ENCODE measurements at regions not wholly inside any gene's neighbourhood (a gene's known extent, or its start where the extent isn't known, plus 50 kb on each side); places are given as distances from the start of the nearest gene placed in this dataset.

- H3K4me1 Mint-ChIP-seq (ENCODE audit: low read depth), result no peaks in the 10 kb centered on the region
- no peak overlapping the region for H3K4me3 Mint-ChIP-seq (ENCODE audit: low read depth)
- DNase-seq (ENCODE audit: low spot score), result no peak
- no peaks in the 10 kb centered on the region for H3K27me3 Mint-ChIP-seq (ENCODE audit: low read depth)
- no peak overlapping the region for H3K27ac Mint-ChIP-seq
- H3K9me3 Mint-ChIP-seq, result no peaks in the 10 kb centered on the region
- intact Hi-C loops (cut with micrococcal nuclease), result no loop called here
- H3K36me3 Mint-ChIP-seq (ENCODE audit: low read depth), result no peaks in the 10 kb centered on the region
Observed at GRCh38 chr1:177442584-177442983, 271.8 kb downstream of the BRINP2 start.

GRCh38 chr1:177441281-177441680, 270.5 kb downstream of the BRINP2 start:
- H3K27me3 Mint-ChIP-seq (ENCODE audit: low read depth), result no peaks in the 10 kb centered on the region
- no peak overlapping the region for H3K4me3 Mint-ChIP-seq (ENCODE audit: low read depth)
- no peaks in the 10 kb centered on the region for H3K36me3 Mint-ChIP-seq (ENCODE audit: low read depth)
- DNase-seq (ENCODE audit: low spot score), result no peak
- no peaks in the 10 kb centered on the region for H3K4me1 Mint-ChIP-seq (ENCODE audit: low read depth)
- intact Hi-C loops (cut with micrococcal nuclease), result no loop called here
- no peaks in the 10 kb centered on the region for H3K9me3 Mint-ChIP-seq
- no peak overlapping the region for H3K27ac Mint-ChIP-seq

GRCh38 chr1:177440821-177441220, 270.1 kb downstream of the BRINP2 start:
- DNase-seq (ENCODE audit: low spot score), result no peak
- intact Hi-C loops (cut with micrococcal nuclease), result no loop called here

GRCh38 chr1:177439301-177439700, 268.5 kb downstream of the BRINP2 start:
- Mint-ChIP-seq H3K36me3 (ENCODE audit: low read depth) (no peaks in the 10 kb centered on the region), H3K9me3 (no peaks in the 10 kb centered on the region), H3K4me1 (ENCODE audit: low read depth) (no peaks in the 10 kb centered on the region), H3K4me3 (ENCODE audit: low read depth) (no peak overlapping the region), H3K27ac (no peak overlapping the region), H3K27me3 (ENCODE audit: low read depth) (no peaks in the 10 kb centered on the region)
- intact Hi-C loops (cut with micrococcal nuclease), result no loop called here
- no peak for DNase-seq (ENCODE audit: low spot score)

More at GRCh38 chr1:177440821-177441220, 270.1 kb downstream of the BRINP2 start:
- H3K36me3 Mint-ChIP-seq (ENCODE audit: low read depth), result no peaks in the 10 kb centered on the region
- H3K4me1 Mint-ChIP-seq (ENCODE audit: low read depth), result no peaks in the 10 kb centered on the region
- H3K27me3 Mint-ChIP-seq (ENCODE audit: low read depth), result no peaks in the 10 kb centered on the region
- H3K4me3 Mint-ChIP-seq (ENCODE audit: low read depth), result no peak overlapping the region
- no peaks in the 10 kb centered on the region for H3K9me3 Mint-ChIP-seq
- no peak overlapping the region for H3K27ac Mint-ChIP-seq

- no peaks in the 10 kb centered on the region for H3K9me3 Mint-ChIP-seq
- DNase-seq (ENCODE audit: low spot score), result no peak
- H3K27ac Mint-ChIP-seq, result no peak overlapping the region
- H3K4me1 Mint-ChIP-seq (ENCODE audit: low read depth), result no peaks in the 10 kb centered on the region
- no peaks in the 10 kb centered on the region for H3K36me3 Mint-ChIP-seq (ENCODE audit: low read depth)
- intact Hi-C loops (cut with micrococcal nuclease), result no loop called here
- no peaks in the 10 kb centered on the region for H3K27me3 Mint-ChIP-seq (ENCODE audit: low read depth)
- no peak overlapping the region for H3K4me3 Mint-ChIP-seq (ENCODE audit: low read depth)
Observed at GRCh38 chr1:177435364-177435763, 264.6 kb downstream of the BRINP2 start.

GRCh38 chr1:177432897-177433296, 262.1 kb downstream of the BRINP2 start:
- H3K9me3 Mint-ChIP-seq, result no peaks in the 10 kb centered on the region
- intact Hi-C loops (cut with micrococcal nuclease), result no loop called here
- no peak overlapping the region for H3K27ac Mint-ChIP-seq
- DNase-seq (ENCODE audit: low spot score), result no peak
- H3K36me3 Mint-ChIP-seq (ENCODE audit: low read depth), result no peaks in the 10 kb centered on the region
- no peaks in the 10 kb centered on the region for H3K4me1 Mint-ChIP-seq (ENCODE audit: low read depth)
- no peaks in the 10 kb centered on the region for H3K27me3 Mint-ChIP-seq (ENCODE audit: low read depth)
- no peak overlapping the region for H3K4me3 Mint-ChIP-seq (ENCODE audit: low read depth)

GRCh38 chr1:177431123-177431522, 260.4 kb downstream of the BRINP2 start:
- H3K4me1 Mint-ChIP-seq (ENCODE audit: low read depth), result no peaks in the 10 kb centered on the region
- no peaks in the 10 kb centered on the region for H3K36me3 Mint-ChIP-seq (ENCODE audit: low read depth)

GRCh38 chr1:177429234-177429633, 258.5 kb downstream of the BRINP2 start:
- H3K4me3 Mint-ChIP-seq (ENCODE audit: low read depth), result no peak overlapping the region
- H3K4me1 Mint-ChIP-seq (ENCODE audit: low read depth), result no peaks in the 10 kb centered on the region
- no peak for DNase-seq (ENCODE audit: low spot score)
- no peak overlapping the region for H3K27ac Mint-ChIP-seq
- no peaks in the 10 kb centered on the region for H3K9me3 Mint-ChIP-seq
- no peaks in the 10 kb centered on the region for H3K27me3 Mint-ChIP-seq (ENCODE audit: low read depth)
- intact Hi-C loops (cut with micrococcal nuclease), result loop anchor here (10.0 kb wide), 1 partner anchor 516 kb away; no protein-coding TSS in a partner anchor
- H3K36me3 Mint-ChIP-seq (ENCODE audit: low read depth), result no peaks in the 10 kb centered on the region

More at GRCh38 chr1:177431123-177431522, 260.4 kb downstream of the BRINP2 start:
- no peak overlapping the region for H3K4me3 Mint-ChIP-seq (ENCODE audit: low read depth)
- H3K9me3 Mint-ChIP-seq, result no peaks in the 10 kb centered on the region
- H3K27ac Mint-ChIP-seq, result no peak overlapping the region
- no peak for DNase-seq (ENCODE audit: low spot score)
- H3K27me3 Mint-ChIP-seq (ENCODE audit: low read depth), result no peaks in the 10 kb centered on the region
- intact Hi-C loops (cut with micrococcal nuclease), result no loop called here

- Mint-ChIP-seq H3K36me3 (ENCODE audit: low read depth) (no peaks in the 10 kb centered on the region), H3K4me1 (ENCODE audit: low read depth) (no peaks in the 10 kb centered on the region), H3K9me3 (no peaks in the 10 kb centered on the region), H3K27ac (no peak overlapping the region), H3K4me3 (ENCODE audit: low read depth) (no peak overlapping the region), H3K27me3 (ENCODE audit: low read depth) (no peaks in the 10 kb centered on the region)
- intact Hi-C loops (cut with micrococcal nuclease), result loop anchor here (10.0 kb wide), 1 partner anchor 517 kb away; no protein-coding TSS in a partner anchor
- no peak for DNase-seq (ENCODE audit: low spot score)
Observed at GRCh38 chr1:177427811-177428210, 257.1 kb downstream of the BRINP2 start.

GRCh38 chr1:177426497-177426896, 255.7 kb downstream of the BRINP2 start:
- H3K4me1 Mint-ChIP-seq (ENCODE audit: low read depth), result no peaks in the 10 kb centered on the region
- DNase-seq (ENCODE audit: low spot score), result no peak
- no peaks in the 10 kb centered on the region for H3K36me3 Mint-ChIP-seq (ENCODE audit: low read depth)
- H3K27me3 Mint-ChIP-seq (ENCODE audit: low read depth), result no peaks in the 10 kb centered on the region
- H3K9me3 Mint-ChIP-seq, result no peaks in the 10 kb centered on the region
- H3K27ac Mint-ChIP-seq, result no peak overlapping the region
- H3K4me3 Mint-ChIP-seq (ENCODE audit: low read depth), result no peak overlapping the region
- intact Hi-C loops (cut with micrococcal nuclease), result loop anchor here (10.0 kb wide), 1 partner anchor 518 kb away; no protein-coding TSS in a partner anchor

- intact Hi-C loops (cut with micrococcal nuclease), result loop anchor here (10.0 kb wide), 1 partner anchor 520 kb away; no protein-coding TSS in a partner anchor
- no peak for DNase-seq (ENCODE audit: low spot score)
- Mint-ChIP-seq H3K4me3 (ENCODE audit: low read depth) (no peak overlapping the region), H3K27me3 (ENCODE audit: low read depth) (no peaks in the 10 kb centered on the region), H3K9me3 (no peaks in the 10 kb centered on the region), H3K4me1 (ENCODE audit: low read depth) (no peaks in the 10 kb centered on the region), H3K36me3 (ENCODE audit: low read depth) (no peaks in the 10 kb centered on the region), H3K27ac (no peak overlapping the region)
Observed at GRCh38 chr1:177425199-177425598, 254.4 kb downstream of the BRINP2 start.

- no peaks in the 10 kb centered on the region for H3K9me3 Mint-ChIP-seq
Observed at GRCh38 chr1:177424744-177425143, 254.0 kb downstream of the BRINP2 start.

GRCh38 chr1:177423090-177423489, 252.3 kb downstream of the BRINP2 start:
- Mint-ChIP-seq H3K9me3 (no peaks in the 10 kb centered on the region), H3K27me3 (ENCODE audit: low read depth) (no peaks in the 10 kb centered on the region), H3K4me3 (ENCODE audit: low read depth) (no peak overlapping the region), H3K4me1 (ENCODE audit: low read depth) (no peaks in the 10 kb centered on the region), H3K27ac (no peak overlapping the region), H3K36me3 (ENCODE audit: low read depth) (no peaks in the 10 kb centered on the region)
- intact Hi-C loops (cut with micrococcal nuclease), result loop anchor here (10.0 kb wide), 1 partner anchor 522 kb away; no protein-coding TSS in a partner anchor
- no peak for DNase-seq (ENCODE audit: low spot score)

More at GRCh38 chr1:177424744-177425143, 254.0 kb downstream of the BRINP2 start:
- DNase-seq (ENCODE audit: low spot score), result no peak
- no peaks in the 10 kb centered on the region for H3K27me3 Mint-ChIP-seq (ENCODE audit: low read depth)
- intact Hi-C loops (cut with micrococcal nuclease), result loop anchor here (10.0 kb wide), 1 partner anchor 520 kb away; no protein-coding TSS in a partner anchor
- H3K4me1 Mint-ChIP-seq (ENCODE audit: low read depth), result no peaks in the 10 kb centered on the region
- no peaks in the 10 kb centered on the region for H3K36me3 Mint-ChIP-seq (ENCODE audit: low read depth)
- H3K27ac Mint-ChIP-seq, result no peak overlapping the region
- H3K4me3 Mint-ChIP-seq (ENCODE audit: low read depth), result no peak overlapping the region

All from activated T-helper 2 cell treated with anti-CD3 and anti-CD28 coated beads, Interferon-gamma antibody, Interleukin-2, Interleukin-4, amounts not matched to agents 10 μg/mL and 5 μg/mL and 100 μg/mL, durations not matched to agents 14 hours and 24 hours and 36 hours (primary cell).